ENCODE measurements at regions not wholly inside any gene's neighbourhood (a gene's known extent, or its start where the extent isn't known, plus 50 kb on each side); places are given as distances from the start of the nearest gene placed in this dataset.

DNA sequence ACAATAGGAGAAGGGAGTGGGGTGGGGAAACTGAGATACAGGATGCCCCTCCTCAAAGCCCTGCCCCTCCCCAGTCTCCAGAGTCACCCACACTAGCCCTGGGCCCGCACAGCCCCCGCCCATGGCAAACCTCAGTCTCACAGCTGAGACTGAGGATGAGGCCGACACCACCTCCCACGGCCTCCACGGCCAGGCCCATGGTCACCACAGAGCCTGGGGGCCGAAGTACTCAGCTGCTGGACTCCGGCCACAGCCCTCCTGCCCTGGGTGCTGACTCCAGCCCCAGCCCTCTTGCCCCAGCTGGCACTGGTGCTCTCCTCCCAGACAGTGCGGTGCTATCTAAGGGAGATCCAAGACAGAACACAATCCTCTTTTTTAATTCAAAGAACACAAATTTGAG lies 176.1 kb downstream of the TTLL2 start:
- no peak overlapping the region for H3K4me2 ChIP-seq (ENCODE audit: low read length)
- no peaks in the 10 kb centered on the region for H3K36me3 ChIP-seq (ENCODE audit: insufficient read depth, low read length)
- TF ChIP-seq, protein P1, sequence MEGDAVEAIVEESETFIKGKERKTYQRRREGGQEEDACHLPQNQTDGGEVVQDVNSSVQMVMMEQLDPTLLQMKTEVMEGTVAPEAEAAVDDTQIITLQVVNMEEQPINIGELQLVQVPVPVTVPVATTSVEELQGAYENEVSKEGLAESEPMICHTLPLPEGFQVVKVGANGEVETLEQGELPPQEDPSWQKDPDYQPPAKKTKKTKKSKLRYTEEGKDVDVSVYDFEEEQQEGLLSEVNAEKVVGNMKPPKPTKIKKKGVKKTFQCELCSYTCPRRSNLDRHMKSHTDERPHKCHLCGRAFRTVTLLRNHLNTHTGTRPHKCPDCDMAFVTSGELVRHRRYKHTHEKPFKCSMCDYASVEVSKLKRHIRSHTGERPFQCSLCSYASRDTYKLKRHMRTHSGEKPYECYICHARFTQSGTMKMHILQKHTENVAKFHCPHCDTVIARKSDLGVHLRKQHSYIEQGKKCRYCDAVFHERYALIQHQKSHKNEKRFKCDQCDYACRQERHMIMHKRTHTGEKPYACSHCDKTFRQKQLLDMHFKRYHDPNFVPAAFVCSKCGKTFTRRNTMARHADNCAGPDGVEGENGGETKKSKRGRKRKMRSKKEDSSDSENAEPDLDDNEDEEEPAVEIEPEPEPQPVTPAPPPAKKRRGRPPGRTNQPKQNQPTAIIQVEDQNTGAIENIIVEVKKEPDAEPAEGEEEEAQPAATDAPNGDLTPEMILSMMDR (conservative IDR thresholded peaks at IDR 0.05; ENCODE audit: low read length): no peak
- no peak for TF ChIP-seq EZH2phosphoT487 (IDR thresholded peaks at IDR 0.05; ENCODE audit: borderline replicate concordance, low read depth, low read length)
- CTCF ChIA-PET (ENCODE audit: unreplicated experiment): no interaction called here
- POLR2A ChIA-PET: no interaction called here
- H3K27ac ChIP-seq (ENCODE audit: low read depth, low read length, poor library complexity, severe bottlenecking): no peak overlapping the region
- no peaks in the 10 kb centered on the region for H3K79me2 ChIP-seq (ENCODE audit: insufficient read depth, low read depth, low read length)
- no peak overlapping the region for H2AFZ ChIP-seq (ENCODE audit: low read length)
- no peak for DNase-seq (ENCODE audit: low spot score)
- H3K4me3 ChIP-seq (ENCODE audit: low read depth, low read length, poor library complexity, severe bottlenecking): no peak overlapping the region
- intact Hi-C loops (cut with micrococcal nuclease; ENCODE audit: unreplicated experiment): no loop called here
- H3K9me2 ChIP-seq (ENCODE audit: insufficient read depth, low read length): no peaks in the 10 kb centered on the region
- no peaks in the 10 kb centered on the region for H3K9me3 ChIP-seq (ENCODE audit: low read length)
- no TSS peak for BruUV-seq (replicated peaks)
- no peaks in the 10 kb centered on the region for H3K4me1 ChIP-seq (ENCODE audit: insufficient read depth, low read length, poor library complexity, severe bottlenecking)
- H4K20me1 ChIP-seq (ENCODE audit: insufficient read depth, low read length): no peaks in the 10 kb centered on the region

DNA sequence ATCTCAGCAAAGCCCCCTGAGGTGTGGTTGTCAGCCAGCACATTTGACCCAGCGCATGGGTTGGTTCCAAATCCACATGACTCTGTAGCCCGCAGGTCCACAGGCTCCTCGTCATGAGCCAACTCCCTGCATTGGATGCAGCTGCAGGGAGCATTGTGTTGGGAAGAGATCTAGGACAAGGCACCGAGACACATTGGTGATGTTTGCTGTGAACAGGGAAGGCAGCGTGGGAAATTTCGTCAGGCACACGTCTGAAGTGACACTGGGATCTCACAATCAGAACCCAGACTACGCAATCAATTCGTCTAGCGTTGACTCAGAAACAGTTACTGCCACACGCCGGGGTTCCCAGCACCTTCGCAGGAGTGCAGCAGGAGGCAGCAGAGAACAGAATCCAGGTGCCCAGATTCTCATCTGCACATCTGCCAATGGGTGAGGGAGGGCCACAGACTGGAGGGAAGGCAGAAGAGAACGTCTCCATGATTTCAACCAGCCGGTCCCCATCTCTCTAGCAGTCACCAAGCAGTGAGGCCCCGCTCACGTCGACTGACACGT lies 177.0 kb downstream of the TTLL2 start:
- H3K9me3 ChIP-seq (ENCODE audit: low read length): no peaks in the 10 kb centered on the region
- H3K9me2 ChIP-seq (ENCODE audit: insufficient read depth, low read length): no peaks in the 10 kb centered on the region
- no peak for DNase-seq (ENCODE audit: low spot score)
- no peaks in the 10 kb centered on the region for H3K79me2 ChIP-seq (ENCODE audit: insufficient read depth, low read depth, low read length)
- CTCF ChIA-PET (ENCODE audit: unreplicated experiment): no interaction called here
- no peak overlapping the region for H3K4me2 ChIP-seq (ENCODE audit: low read length)
- no peak overlapping the region for H3K27ac ChIP-seq (ENCODE audit: low read depth, low read length, poor library complexity, severe bottlenecking)
- no peaks in the 10 kb centered on the region for H3K4me1 ChIP-seq (ENCODE audit: insufficient read depth, low read length, poor library complexity, severe bottlenecking)
- H4K20me1 ChIP-seq (ENCODE audit: insufficient read depth, low read length): no peaks in the 10 kb centered on the region
- H3K4me3 ChIP-seq (ENCODE audit: low read depth, low read length, poor library complexity, severe bottlenecking): no peak overlapping the region
- TF ChIP-seq, protein P1 (conservative IDR thresholded peaks at IDR 0.05; ENCODE audit: low read length): no peak
- no peak for TF ChIP-seq EZH2phosphoT487 (IDR thresholded peaks at IDR 0.05; ENCODE audit: borderline replicate concordance, low read depth, low read length)
- intact Hi-C loops (cut with micrococcal nuclease; ENCODE audit: unreplicated experiment): no loop called here
- H2AFZ ChIP-seq (ENCODE audit: low read length): no peak overlapping the region
- no peaks in the 10 kb centered on the region for H3K36me3 ChIP-seq (ENCODE audit: insufficient read depth, low read length)
- POLR2A ChIA-PET: no interaction called here
- no TSS peak for BruUV-seq (replicated peaks)

GRCh38 chr6:167502471-167502870 lies 177.6 kb downstream of the TTLL2 start:
- no TSS peak for BruUV-seq (replicated peaks)
- H3K36me3 ChIP-seq (ENCODE audit: insufficient read depth, low read length): no peaks in the 10 kb centered on the region
- no peak for DNase-seq (ENCODE audit: low spot score)
- H4K20me1 ChIP-seq (ENCODE audit: insufficient read depth, low read length): no peaks in the 10 kb centered on the region
- TF ChIP-seq, protein P1 (conservative IDR thresholded peaks at IDR 0.05; ENCODE audit: low read length): no peak
- TF ChIP-seq EZH2phosphoT487 (IDR thresholded peaks at IDR 0.05; ENCODE audit: borderline replicate concordance, low read depth, low read length): no peak
- no peaks in the 10 kb centered on the region for H3K79me2 ChIP-seq (ENCODE audit: insufficient read depth, low read depth, low read length)
- ChIA-PET CTCF (ENCODE audit: unreplicated experiment) (no interaction called here), POLR2A (interaction anchor here (0.7 kb wide), 1 partner anchor 181 kb away, joined by 3 read pairs; no protein-coding TSS in a partner anchor)
- H3K27ac ChIP-seq (ENCODE audit: low read depth, low read length, poor library complexity, severe bottlenecking): no peak overlapping the region
- H2AFZ ChIP-seq (ENCODE audit: low read length): no peak overlapping the region
- H3K9me3 ChIP-seq (ENCODE audit: low read length): no peaks in the 10 kb centered on the region
- intact Hi-C loops (cut with micrococcal nuclease; ENCODE audit: unreplicated experiment): no loop called here
- H3K9me2 ChIP-seq (ENCODE audit: insufficient read depth, low read length): no peaks in the 10 kb centered on the region
- H3K4me3 ChIP-seq (ENCODE audit: low read depth, low read length, poor library complexity, severe bottlenecking): no peak overlapping the region
- H3K4me2 ChIP-seq (ENCODE audit: low read length): no peak overlapping the region
- H3K4me1 ChIP-seq (ENCODE audit: insufficient read depth, low read length, poor library complexity, severe bottlenecking): no peaks in the 10 kb centered on the region
